OCI-LY1 (cell line): ENCODE measurements at regions not wholly inside any gene's neighbourhood (a gene's known extent, or its start where the extent isn't known, plus 50 kb on each side); places are given as distances from the start of the nearest gene placed in this dataset.

ENCODE experiments used
- H2AFZ ChIP-seq: fragments of 200-600 bp; sonication (generic), shearing (Covaris generic); 2 replicates; pipeline ENCODE4 v1.6.0; 2014; ENCODE audit warnings: antibody characterized with exemption, mild to moderate bottlenecking, low read length
- H3F3A ChIP-seq: fragments of 200-600 bp; sonication (generic), shearing (Covaris generic); 2 replicates; pipeline ENCODE4 v1.6.0; 2014; ENCODE audit warnings: mild to moderate bottlenecking, antibody characterized with exemption, low read length, moderate library complexity; ENCODE audit not compliant: insufficient read depth
- H3K27ac ChIP-seq: fragments of 200-600 bp; sonication (generic); 2 replicates; pipeline ENCODE4 v1.5.1; 2014; ENCODE audit warnings: low read length, mixed run types, mild to moderate bottlenecking, low read depth; ENCODE audit not compliant: poor library complexity, severe bottlenecking
- H3K27me3 ChIP-seq: fragments of 200-600 bp; sonication (generic); 2 replicates; pipeline ENCODE4 v1.6.0; 2014; ENCODE audit warnings: antibody characterized with exemption, mild to moderate bottlenecking, low read length, moderate library complexity; ENCODE audit not compliant: insufficient read depth
- H3K36me3 ChIP-seq: fragments of 200-600 bp; sonication (generic); 2 replicates; pipeline ENCODE4 v1.6.1; 2014; ENCODE audit warnings: mild to moderate bottlenecking, antibody characterized with exemption, low read length, moderate library complexity, mixed read lengths; ENCODE audit not compliant: insufficient read depth
- H3K4me1 ChIP-seq: fragments of 200-600 bp; sonication (generic); 2 replicates; pipeline ENCODE4 v1.5.1; 2014; ENCODE audit warnings: mild to moderate bottlenecking, low read length, moderate library complexity; ENCODE audit not compliant: insufficient read depth, severe bottlenecking
- H3K4me2 ChIP-seq: fragments of 200-600 bp; sonication (generic), shearing (Covaris generic); 2 replicates; pipeline ENCODE4 v1.6.1; 2014; ENCODE audit warnings: low read length
- H3K4me3 ChIP-seq: fragments of 200-600 bp; sonication (generic); 2 replicates; pipeline ENCODE4 v1.5.1; 2014; ENCODE audit warnings: low read length, low read depth, mild to moderate bottlenecking, mixed read lengths; ENCODE audit not compliant: poor library complexity, severe bottlenecking
- H3K79me2 ChIP-seq: fragments of 200-600 bp; shearing (Covaris generic); 2 replicates; pipeline ENCODE4 v1.6.1; 2016; ENCODE audit warnings: mixed run types, low read length, mixed read lengths; ENCODE audit not compliant: insufficient read depth
- H3K9ac ChIP-seq: fragments of 200-600 bp; sonication (generic), shearing (Covaris generic); 2 replicates; pipeline ENCODE4 v1.6.1; 2014; ENCODE audit warnings: mild to moderate bottlenecking, low read length, mixed read lengths
- H3K9me2 ChIP-seq: fragments of 200-600 bp; sonication (generic), shearing (Covaris generic); 2 replicates; pipeline ENCODE4 v1.6.1; 2014; ENCODE audit warnings: low read depth, mild to moderate bottlenecking, low read length, mixed read lengths
- H3K9me3 ChIP-seq: fragments of 200-600 bp; shearing (Covaris generic); 2 replicates; pipeline ENCODE4 v1.6.1; 2014; ENCODE audit warnings: low read length, mixed read lengths
- H4K20me1 ChIP-seq: fragments of 200-600 bp; sonication (generic), shearing (Covaris generic); 2 replicates; pipeline ENCODE4 v1.6.0; 2016; ENCODE audit warnings: mild to moderate bottlenecking, low read length; ENCODE audit not compliant: insufficient read depth
- CTCF ChIP-seq: fragments of 200-600 bp; sonication (generic), shearing (Covaris generic); IDR thresholded peaks from 2 replicates; pipeline ENCODE4 v1.5.1; 2017; ENCODE audit warnings: mild to moderate bottlenecking, antibody characterized with exemption, low read length, moderate library complexity, mixed read lengths
- EZH2 ChIP-seq: fragments of 200-600 bp; sonication (generic), shearing (Covaris generic); IDR thresholded peaks from 2 replicates; pipeline ENCODE4 v1.8.0; 2017; ENCODE audit warnings: borderline replicate concordance, mixed run types, mild to moderate bottlenecking, antibody characterized with exemption, low read length, moderate library complexity, mixed read lengths

DNA sequence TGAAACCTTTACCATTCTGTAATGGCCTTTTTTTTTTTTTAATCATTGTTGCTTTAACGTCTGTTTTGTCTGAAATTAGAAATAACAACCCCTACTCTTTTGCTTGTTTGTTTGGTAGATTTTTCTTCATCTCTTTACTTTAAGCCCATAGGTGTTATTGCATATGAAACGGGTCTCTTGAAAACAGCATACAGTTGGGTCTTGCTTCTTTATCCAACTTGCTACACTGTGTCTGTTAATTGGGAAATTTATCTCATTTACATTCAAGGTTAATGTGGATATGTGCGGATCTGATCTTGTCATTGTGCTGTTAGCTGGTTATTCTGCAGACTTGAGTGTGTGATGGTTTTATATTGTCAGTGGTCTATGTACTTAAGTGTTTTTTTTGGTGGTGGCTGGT is 78.9 kb upstream of the COP1 start:
- Histone ChIP-seq H3K4me2 (no peak overlapping the region), H3F3A (no peaks in the 10 kb centered on the region), H3K27ac (no peak overlapping the region), H3K27me3 (no peaks in the 10 kb centered on the region), H3K9me3 (no peaks in the 10 kb centered on the region), H4K20me1 (no peaks in the 10 kb centered on the region), H3K36me3 (no peaks in the 10 kb centered on the region), H2AFZ (no peak overlapping the region), H3K9ac (no peak overlapping the region), H3K9me2 (no peaks in the 10 kb centered on the region), H3K79me2 (no peaks in the 10 kb centered on the region), H3K4me1 (no peaks in the 10 kb centered on the region), H3K4me3 (no peak overlapping the region)
- TF ChIP-seq EZH2 (no peak), CTCF (no peak)

- H3K9me3 ChIP-seq = no peaks in the 10 kb centered on the region
- H3K4me3 ChIP-seq = no peak overlapping the region
- H3K9me2 ChIP-seq = no peaks in the 10 kb centered on the region
- H3F3A ChIP-seq = no peaks in the 10 kb centered on the region
- no peak overlapping the region for H2AFZ ChIP-seq
- no peaks in the 10 kb centered on the region for H3K36me3 ChIP-seq
- no peaks in the 10 kb centered on the region for H3K79me2 ChIP-seq
- TF ChIP-seq CTCF (no peak), EZH2 (no peak)
- H3K27ac ChIP-seq = no peak overlapping the region
- H3K9ac ChIP-seq = no peak overlapping the region
- H3K4me2 ChIP-seq = no peak overlapping the region
- H3K27me3 ChIP-seq = no peaks in the 10 kb centered on the region
- no peaks in the 10 kb centered on the region for H3K4me1 ChIP-seq
- no peaks in the 10 kb centered on the region for H4K20me1 ChIP-seq
These were observed 64.5 kb upstream of the COP1 start for GRCh38 chr1:176271572-176271971.
